PC-9 (cell line): ENCODE measurements at regions not wholly inside any gene's neighbourhood (a gene's known extent, or its start where the extent isn't known, plus 50 kb on each side); places are given as distances from the start of the nearest gene placed in this dataset.

Experiments
- BruUV-seq: library from RNA; stranded (reverse); fragments of 400-500 nt; replicated peaks from 2 replicates; lab custom pipeline; 2021; lab: Mats Ljungman, UMichigan
- CTCF ChIA-PET: fragments of 300-600 bp; sonication (Branson Sonifier 250); formaldehyde crosslinking; loops from one replicate; lab custom pipeline; 2022; ENCODE audit warnings: antibody characterized with exemption; lab: Charles Lee
- POLR2A ChIA-PET: fragments of 300-600 bp; sonication (Branson Sonifier 250); formaldehyde crosslinking; loops from one replicate; lab custom pipeline; 2022; ENCODE audit warnings: antibody characterized with exemption; ENCODE audit not compliant: unreplicated experiment; lab: Charles Lee
- DNase-seq, 2 experiments: peaks; one replicate each; pipeline versions ENCODE4 v3.0.0 to v3.0.0-alpha.2; 2015 to 2022; ENCODE audit warnings: mixed read lengths in 1 of 2
- H2AFZ ChIP-seq: fragments of 200-600 bp; sonication (generic); 2 replicates; pipeline ENCODE4 v1.8.1; 2017; ENCODE audit warnings: antibody characterized with exemption
- H3F3A ChIP-seq: fragments of 200-600 bp; sonication (generic); 2 replicates; pipeline ENCODE4 v1.8.1; 2017; ENCODE audit warnings: antibody characterized with exemption, mild to moderate bottlenecking, low read depth; ENCODE audit not compliant: insufficient read depth
- H3K27ac ChIP-seq: fragments of 200-600 bp; sonication (generic); 2 replicates; pipeline ENCODE4 v1.6.1; 2016; ENCODE audit warnings: mixed run types
- H3K27me3 ChIP-seq: fragments of 200-600 bp; sonication (generic); 2 replicates; pipeline ENCODE4 v1.6.1; 2016; ENCODE audit warnings: low read depth, mixed run types; ENCODE audit not compliant: insufficient read depth
- H3K36me3 ChIP-seq: fragments of 200-600 bp; sonication (generic); 2 replicates; pipeline ENCODE4 v1.6.1; 2016; ENCODE audit warnings: low read depth, mixed run types
- H3K4me1 ChIP-seq: fragments of 200-600 bp; sonication (generic); replicated peaks from 2 replicates; pipeline ENCODE4 v1.6.1; 2016; ENCODE audit warnings: mixed run types; ENCODE audit not compliant: insufficient read depth
- H3K4me2 ChIP-seq: fragments of 200-600 bp; sonication (generic); 2 replicates; pipeline ENCODE4 v1.6.1; 2017; ENCODE audit warnings: mixed run types
- H3K4me3 ChIP-seq: fragments of 200-600 bp; sonication (generic); 2 replicates; pipeline ENCODE4 v1.6.1; 2016; ENCODE audit warnings: mixed run types
- H3K79me2 ChIP-seq: fragments of 200-600 bp; sonication (generic); 2 replicates; pipeline ENCODE4 v1.6.1; 2017; ENCODE audit warnings: low read depth, mixed run types
- H3K9me2 ChIP-seq: fragments of 200-600 bp; sonication (generic); 2 replicates; pipeline ENCODE4 v1.8.1; 2017; ENCODE audit warnings: mild to moderate bottlenecking; ENCODE audit not compliant: insufficient read depth
- H3K9me3 ChIP-seq: fragments of 200-600 bp; sonication (generic); 2 replicates; pipeline ENCODE4 v1.8.1; 2016; ENCODE audit warnings: low read depth; ENCODE audit not compliant: insufficient read depth
- H4K20me1 ChIP-seq: fragments of 200-600 bp; sonication (generic); 2 replicates; pipeline ENCODE4 v1.8.1; 2017; ENCODE audit not compliant: insufficient read depth
- CTCF ChIP-seq: fragments of 200-600 bp; sonication (generic); conservative IDR thresholded peaks from 2 replicates; pipeline ENCODE4 v1.6.1; 2017; ENCODE audit warnings: mixed run types, antibody characterized with exemption, mild to moderate bottlenecking, moderate library complexity
- EZH2 ChIP-seq: fragments of 200-600 bp; sonication (generic); IDR thresholded peaks from 2 replicates; pipeline ENCODE4 v1.8.0; 2017; ENCODE audit warnings: antibody characterized with exemption, low read depth
- intact Hi-C: fragments of 100-400 bp; cut with micrococcal nuclease; formaldehyde crosslinking; loops from one replicate; pipeline ENCODE4 v1.10.0; 2022; ENCODE audit not compliant: unreplicated experiment

GRCh38 chr15:95669146-95669922 is 661.2 kb upstream of the NR2F2 start:
- POLR2A ChIA-PET: no interaction called here
- H2AFZ ChIP-seq: peak overlapping the region; percentile 0; the same call in 1 of the 2 replicates
- H3K4me1 ChIP-seq: no peaks in the 10 kb centered on the region
- no peak overlapping the region for H3K4me2 ChIP-seq
- H3K36me3 ChIP-seq: no peaks in the 10 kb centered on the region
- H3K9me3 ChIP-seq: no peaks in the 10 kb centered on the region; the same call in 1 of the 2 replicates
- H3K27ac ChIP-seq: no peak overlapping the region
- H4K20me1 ChIP-seq: no peaks in the 10 kb centered on the region
- H3K4me3 ChIP-seq: no peak overlapping the region
- no peak for DNase-seq
- CTCF ChIA-PET: no interaction called here
- intact Hi-C loops: no loop called here
- no peak for TF ChIP-seq EZH2
- no peak for TF ChIP-seq CTCF
- no peaks in the 10 kb centered on the region for H3K27me3 ChIP-seq
- no peaks in the 10 kb centered on the region for H3K79me2 ChIP-seq
- no peaks in the 10 kb centered on the region for H3F3A ChIP-seq
- no peaks in the 10 kb centered on the region for H3K9me2 ChIP-seq
- no TSS peak for BruUV-seq

- Histone ChIP-seq H3K4me3 (no peak overlapping the region), H3K36me3 (no peaks in the 10 kb centered on the region), H3K9me2 (no peaks in the 10 kb centered on the region), H3K4me2 (no peak overlapping the region), H3F3A (no peaks in the 10 kb centered on the region), H3K79me2 (no peaks in the 10 kb centered on the region), H3K27me3 (no peaks in the 10 kb centered on the region), H3K4me1 (no peaks in the 10 kb centered on the region), H3K27ac (no peak overlapping the region), H3K9me3 (no peaks in the 10 kb centered on the region; the same call in 1 of the 2 replicates), H4K20me1 (no peaks in the 10 kb centered on the region), H2AFZ (no peak overlapping the region)
- BruUV-seq: no TSS peak
- intact Hi-C loops: no loop called here
- POLR2A ChIA-PET: no interaction called here
- CTCF ChIA-PET: no interaction called here
- no peak for DNase-seq
- no peak for TF ChIP-seq EZH2
- no peak for TF ChIP-seq CTCF
These were observed 656.5 kb upstream of the NR2F2 start for GRCh38 chr15:95674031-95674430.

- intact Hi-C loops: no loop called here
- no peak for DNase-seq
- Histone ChIP-seq H3K27ac (no peak overlapping the region), H3K4me1 (no peaks in the 10 kb centered on the region), H4K20me1 (no peaks in the 10 kb centered on the region), H3K27me3 (no peaks in the 10 kb centered on the region), H3K9me2 (no peaks in the 10 kb centered on the region), H3K36me3 (no peaks in the 10 kb centered on the region), H3K9me3 (no peaks in the 10 kb centered on the region; the same call in 1 of the 2 replicates), H3K4me2 (no peak overlapping the region), H3F3A (no peaks in the 10 kb centered on the region), H2AFZ (no peak overlapping the region), H3K79me2 (no peaks in the 10 kb centered on the region), H3K4me3 (no peak overlapping the region)
- TF ChIP-seq CTCF (no peak), EZH2 (no peak)
- BruUV-seq: no TSS peak
- ChIA-PET CTCF (no interaction called here), POLR2A (no interaction called here)
These were observed 654.0 kb upstream of the NR2F2 start for GRCh38 chr15:95676500-95676899.
